Eye (tissue), 1 donor: ENCODE measurements at regions not wholly inside any gene's neighbourhood (a gene's known extent, or its start where the extent isn't known, plus 50 kb on each side); places are given as distances from the start of the nearest gene placed in this dataset.
"Not testable (repeated sequence)": the region's sequence is repeated elsewhere in the genome, so short reads cannot be mapped to it uniquely, and the experiment has no call there.

Experiments used
- DNase-seq: peaks from one replicate; pipeline ENCODE4 v3.0.0-alpha.2; 2015

- DNase-seq = no peak
Measured at GRCh38 chr2:176885661-176886060, 326.9 kb upstream of the HNRNPA3 start.

DNA sequence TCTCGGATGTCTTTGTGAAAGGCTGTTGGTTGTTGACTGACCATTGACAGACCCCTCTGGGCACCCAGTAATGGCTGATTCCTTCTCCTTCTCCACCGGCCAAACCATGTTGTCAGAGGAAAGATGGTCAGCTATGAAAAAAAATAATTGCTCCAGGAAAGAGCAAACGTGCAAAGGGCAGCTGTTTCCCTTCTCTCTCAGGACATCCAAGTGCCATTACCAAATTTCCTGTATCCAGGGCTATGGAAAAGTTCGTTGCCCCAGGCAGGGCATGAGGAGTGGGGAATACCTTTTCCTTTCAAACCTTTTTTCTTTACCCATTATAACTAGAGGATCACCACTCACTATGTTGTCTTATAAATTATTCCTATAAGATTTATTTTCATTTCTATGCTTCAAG, 321.5 kb upstream of the HNRNPA3 start:
- no peak for DNase-seq

- DNase-seq = no peak
Measured at GRCh38 chr2:176891857-176892256, 320.7 kb upstream of the HNRNPA3 start.

DNA sequence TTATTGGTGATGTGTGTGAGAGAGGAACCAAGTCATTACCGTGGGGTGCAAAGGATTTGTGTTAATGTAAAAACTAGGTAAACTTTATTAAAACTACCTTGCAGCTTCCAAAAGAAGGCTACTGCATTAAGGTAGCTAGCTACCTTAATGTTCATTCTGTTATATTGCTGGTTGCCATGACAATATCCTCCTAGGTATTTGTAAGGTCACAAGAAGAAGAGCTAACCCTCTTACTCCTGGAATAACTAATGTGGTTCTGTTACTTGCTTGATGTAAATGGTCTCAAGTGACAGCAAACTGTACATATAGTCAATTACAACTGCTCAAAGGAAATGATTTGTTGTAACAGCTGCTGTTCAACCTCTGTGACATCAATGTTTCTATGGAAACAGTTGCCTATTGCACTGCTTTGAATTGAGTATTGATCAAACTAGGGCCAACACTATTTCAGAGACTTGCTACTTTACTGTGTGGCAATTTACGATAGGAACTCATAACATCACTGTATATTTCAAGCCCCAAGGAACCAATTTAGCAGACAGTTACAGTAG, 319.8 kb upstream of the HNRNPA3 start:
- DNase-seq = peak; percentile 58

DNA sequence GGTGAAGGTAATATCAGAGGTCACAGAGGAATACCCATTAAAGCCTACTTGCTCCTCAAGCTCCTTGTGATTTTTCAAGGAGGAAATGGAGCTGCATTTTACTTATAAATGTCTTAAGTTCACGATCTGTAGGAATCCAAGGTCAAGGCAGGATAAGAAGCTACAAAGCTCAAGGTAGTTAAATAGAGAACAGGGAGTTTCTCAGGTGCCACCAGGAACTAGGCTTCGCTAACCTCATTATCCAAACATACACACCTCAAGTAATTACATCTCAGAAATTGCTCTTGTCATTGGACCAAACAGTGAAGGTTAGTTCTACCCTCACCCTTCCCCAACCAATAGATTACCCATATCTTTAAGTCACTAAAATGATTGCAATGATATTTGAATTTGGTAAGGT, 317.4 kb upstream of the HNRNPA3 start:
- DNase-seq = no peak

GRCh38 chr2:176902454-176902853, 310.1 kb upstream of the HNRNPA3 start:
- DNase-seq = no peak

DNA sequence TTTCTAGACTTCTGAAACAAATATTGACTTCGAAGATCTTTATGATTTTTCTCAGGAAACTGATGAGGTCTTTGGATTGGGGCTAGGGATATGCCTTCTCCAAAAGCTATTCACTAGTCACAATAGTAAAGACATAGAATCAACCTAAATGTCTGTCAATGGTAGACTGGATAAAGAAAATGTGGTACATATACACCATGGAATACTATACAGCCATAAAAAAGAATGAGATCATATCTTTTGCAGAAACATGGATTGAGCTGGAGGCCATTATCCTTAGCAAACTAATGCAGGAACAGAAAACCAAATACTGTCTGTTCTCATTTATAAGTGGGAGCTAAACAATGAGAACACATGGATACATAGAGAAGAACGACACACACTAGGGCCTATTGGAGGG, 308.5 kb upstream of the HNRNPA3 start:
- not testable (repeated sequence) for DNase-seq

DNA sequence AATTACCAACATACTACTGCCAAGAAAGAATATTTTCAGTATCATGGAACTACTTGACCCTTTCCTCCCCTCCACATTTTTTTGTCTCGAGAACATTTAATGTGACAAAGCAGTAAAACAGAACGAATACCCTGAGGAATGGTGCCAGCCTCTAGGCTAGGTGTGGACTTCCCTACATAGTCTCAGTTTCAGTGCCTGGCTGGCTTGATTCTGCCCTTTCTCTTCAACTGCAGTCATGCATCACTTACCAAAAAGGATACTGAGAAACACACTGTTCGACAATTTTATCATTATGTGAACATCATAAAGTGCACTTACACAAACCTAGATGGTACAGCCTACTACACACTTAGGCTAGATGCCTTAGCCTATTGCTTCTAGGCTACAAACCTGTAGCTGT, 305.3 kb upstream of the HNRNPA3 start:
- DNase-seq = no peak

- no peak for DNase-seq
Measured at GRCh38 chr2:176910828-176911227, 301.8 kb upstream of the HNRNPA3 start.

- DNase-seq = no peak
Measured at GRCh38 chr2:176913955-176914354, 298.6 kb upstream of the HNRNPA3 start.

- DNase-seq = peak; percentile 5
Measured at GRCh38 chr2:176914371-176914770, 298.2 kb upstream of the HNRNPA3 start.

GRCh38 chr2:176922545-176922944, 290.0 kb upstream of the HNRNPA3 start:
- DNase-seq = not testable (repeated sequence)

GRCh38 chr2:176923205-176923604, 289.4 kb upstream of the HNRNPA3 start:
- no peak for DNase-seq

DNA sequence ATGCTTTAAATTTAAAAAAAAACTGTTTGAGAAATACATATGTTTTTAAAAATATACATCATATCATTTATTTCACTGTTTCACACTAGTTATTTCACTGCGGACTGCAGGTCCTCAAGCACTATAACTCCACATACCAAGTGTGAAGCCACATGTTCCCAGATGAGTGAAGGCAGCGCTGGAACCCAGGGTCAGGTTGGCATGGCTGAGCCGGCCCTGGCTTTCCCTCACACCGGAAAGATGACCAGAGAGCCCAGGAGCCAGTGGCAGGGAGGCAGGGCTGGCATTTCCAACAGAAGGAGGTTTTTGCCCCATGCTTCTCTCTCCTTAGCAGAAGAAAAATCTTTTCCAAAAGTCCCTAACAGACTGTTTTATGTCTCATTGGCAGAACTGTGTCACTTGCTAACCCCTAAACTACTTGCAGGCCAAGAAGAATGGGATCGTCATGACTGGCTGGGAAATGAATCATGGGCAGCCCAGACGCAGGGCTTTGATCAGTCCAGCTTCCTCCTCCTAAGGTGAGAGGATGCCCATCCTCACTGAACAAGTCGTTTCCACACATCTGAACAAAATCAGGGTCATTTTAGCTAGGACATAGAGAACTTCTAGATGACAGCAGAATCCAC, 287.6 kb upstream of the HNRNPA3 start:
- DNase-seq = no peak

- no peak for DNase-seq
Measured at GRCh38 chr2:176926453-176926852, 286.1 kb upstream of the HNRNPA3 start.

GRCh38 chr2:176929387-176929786, 283.2 kb upstream of the HNRNPA3 start:
- not testable (repeated sequence) for DNase-seq

DNA sequence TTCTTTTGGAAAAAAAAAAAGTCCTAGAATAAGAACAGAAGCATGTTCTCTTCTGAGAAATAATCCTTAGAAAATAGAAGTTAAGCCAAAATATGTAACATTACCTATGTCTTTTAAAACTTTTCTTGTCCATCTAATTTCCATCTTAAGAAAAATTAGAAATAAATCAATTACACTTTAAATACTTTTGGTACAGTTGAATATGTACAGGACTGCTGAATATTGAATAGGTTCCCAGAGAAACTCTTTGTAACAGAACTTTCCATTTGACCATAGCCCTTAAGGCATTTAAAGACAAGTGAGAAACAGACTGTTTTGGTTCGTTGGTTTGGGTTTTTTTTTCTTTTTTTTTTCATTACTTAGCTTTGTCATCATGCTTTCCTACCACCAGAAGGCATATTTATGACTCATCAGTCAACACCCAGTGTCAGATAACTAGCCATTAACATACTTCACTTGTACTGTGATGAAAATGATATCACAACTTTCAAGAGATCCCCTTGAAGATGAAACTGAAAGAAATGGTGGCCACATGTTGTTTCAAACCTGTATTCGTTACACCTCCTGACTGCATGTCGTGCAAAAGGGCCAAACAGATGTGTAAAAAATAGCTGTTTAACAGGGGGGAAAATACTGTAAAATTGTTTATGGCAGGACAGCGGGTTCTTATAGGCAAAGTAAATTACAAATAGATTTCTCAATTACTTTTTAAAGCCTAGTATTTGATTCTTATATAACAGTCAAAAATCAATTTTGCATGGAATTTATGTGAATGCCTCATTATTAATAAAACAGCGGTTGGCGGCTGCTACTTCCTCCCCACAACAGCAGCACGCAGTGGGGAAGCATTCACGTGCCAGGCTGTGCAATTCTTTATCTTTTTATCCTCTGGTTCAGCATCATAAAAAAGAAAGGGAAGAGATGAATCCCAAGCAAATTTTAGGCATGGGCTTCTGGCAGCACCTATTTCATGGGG, 280.7 kb upstream of the HNRNPA3 start:
- no peak for DNase-seq

DNA sequence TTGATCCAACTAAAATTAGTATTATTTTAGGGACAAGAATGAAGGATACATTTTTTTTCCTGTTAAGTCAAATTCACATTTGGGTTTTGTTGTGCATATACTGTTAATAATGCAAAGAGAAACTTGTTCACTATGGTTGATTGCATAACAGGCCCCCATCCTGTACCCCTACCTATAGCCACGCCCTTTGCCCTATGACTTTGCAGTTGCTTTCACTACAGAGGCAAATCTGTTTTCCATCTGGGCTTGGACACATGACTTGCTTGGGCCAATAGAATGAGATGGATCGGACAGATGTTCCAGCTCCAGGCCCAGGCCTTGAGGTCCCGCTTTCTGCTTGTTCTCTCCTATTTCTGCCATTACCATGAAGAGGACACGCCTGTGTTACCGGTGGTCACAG, 278.5 kb upstream of the HNRNPA3 start:
- DNase-seq = no peak

GRCh38 chr2:176934869-176935415, 277.7 kb upstream of the HNRNPA3 start:
- DNase-seq = peak; percentile 28

GRCh38 chr2:176935543-176936102, 277.0 kb upstream of the HNRNPA3 start:
- DNase-seq = no peak

DNA sequence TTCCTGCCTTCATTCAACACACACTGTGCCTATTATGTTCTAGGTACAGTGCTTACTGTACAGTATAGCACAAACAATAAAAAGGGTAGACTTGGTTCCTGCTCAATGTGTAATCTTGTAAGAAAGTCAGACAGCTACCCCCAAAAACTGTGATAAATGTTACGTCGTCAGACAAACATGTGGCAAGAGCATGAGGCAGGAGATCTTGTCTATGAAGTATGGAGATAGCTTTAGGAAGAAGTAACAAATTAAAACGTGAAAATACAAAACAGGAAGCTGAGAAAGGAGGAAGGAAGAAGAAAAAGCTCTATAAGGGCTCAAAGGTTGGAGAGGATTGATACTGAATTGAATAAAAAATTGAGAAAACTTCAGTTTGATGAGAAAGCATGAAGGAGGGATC, 276.2 kb upstream of the HNRNPA3 start:
- DNase-seq = no peak

DNA sequence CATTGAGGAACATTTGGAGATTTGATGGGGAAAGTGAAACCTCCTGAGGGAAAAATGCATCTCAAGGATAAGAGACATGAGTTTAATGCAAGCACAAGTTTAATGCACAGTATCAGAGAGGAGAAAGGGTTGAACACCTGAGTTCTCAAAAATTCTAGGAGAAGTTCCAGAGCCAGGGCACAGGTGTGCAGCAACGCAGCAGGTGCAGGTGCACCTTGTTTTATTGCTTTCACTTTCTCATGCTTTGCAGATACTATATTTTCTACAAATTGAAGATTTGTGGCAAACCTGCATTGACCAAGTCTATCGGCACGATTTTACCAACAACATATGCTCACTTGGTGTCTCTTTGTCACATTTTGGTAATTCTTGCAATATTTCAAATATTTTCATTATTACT, 267.6 kb upstream of the HNRNPA3 start:
- DNase-seq = no peak

GRCh38 chr2:176947754-176948153, 264.8 kb upstream of the HNRNPA3 start:
- DNase-seq = no peak
